Astrocyte of the cerebellum (primary cell): ENCODE measurements at regions not wholly inside any gene's neighbourhood (a gene's known extent, or its start where the extent isn't known, plus 50 kb on each side); places are given as distances from the start of the nearest gene placed in this dataset.

Experiments
- DNase-seq: peaks from one replicate; pipeline ENCODE4 v3.0.0-alpha.2; 2011; ENCODE audit warnings: low read depth
- H3K4me3 ChIP-seq: 2 replicates; pipeline ENCODE4 v1.5.1; 2011; ENCODE audit warnings: mild to moderate bottlenecking, low read depth, low read length, moderate library complexity
- in situ Hi-C: cut with HindIII; loops from 2 replicates; pipeline ENCODE4 v1.10.0; 2017; ENCODE audit warnings: low sequenced_read_pairs
- TF ChIP-seq, protein P1 (sequence below): IDR thresholded peaks from 2 replicates; pipeline ENCODE4 v1.5.1; 2012; ENCODE audit warnings: low read length, low read depth, moderate library complexity, mild to moderate bottlenecking; ENCODE audit errors: missing control alignments

GRCh38 chr15:26433818-26434217 is 339.0 kb downstream of the GABRB3 start:
- TF ChIP-seq, protein P1, sequence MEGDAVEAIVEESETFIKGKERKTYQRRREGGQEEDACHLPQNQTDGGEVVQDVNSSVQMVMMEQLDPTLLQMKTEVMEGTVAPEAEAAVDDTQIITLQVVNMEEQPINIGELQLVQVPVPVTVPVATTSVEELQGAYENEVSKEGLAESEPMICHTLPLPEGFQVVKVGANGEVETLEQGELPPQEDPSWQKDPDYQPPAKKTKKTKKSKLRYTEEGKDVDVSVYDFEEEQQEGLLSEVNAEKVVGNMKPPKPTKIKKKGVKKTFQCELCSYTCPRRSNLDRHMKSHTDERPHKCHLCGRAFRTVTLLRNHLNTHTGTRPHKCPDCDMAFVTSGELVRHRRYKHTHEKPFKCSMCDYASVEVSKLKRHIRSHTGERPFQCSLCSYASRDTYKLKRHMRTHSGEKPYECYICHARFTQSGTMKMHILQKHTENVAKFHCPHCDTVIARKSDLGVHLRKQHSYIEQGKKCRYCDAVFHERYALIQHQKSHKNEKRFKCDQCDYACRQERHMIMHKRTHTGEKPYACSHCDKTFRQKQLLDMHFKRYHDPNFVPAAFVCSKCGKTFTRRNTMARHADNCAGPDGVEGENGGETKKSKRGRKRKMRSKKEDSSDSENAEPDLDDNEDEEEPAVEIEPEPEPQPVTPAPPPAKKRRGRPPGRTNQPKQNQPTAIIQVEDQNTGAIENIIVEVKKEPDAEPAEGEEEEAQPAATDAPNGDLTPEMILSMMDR, result no peak
- in situ Hi-C loops, result no loop called here
- H3K4me3 ChIP-seq, result no peak overlapping the region
- DNase-seq, result no peak

DNA sequence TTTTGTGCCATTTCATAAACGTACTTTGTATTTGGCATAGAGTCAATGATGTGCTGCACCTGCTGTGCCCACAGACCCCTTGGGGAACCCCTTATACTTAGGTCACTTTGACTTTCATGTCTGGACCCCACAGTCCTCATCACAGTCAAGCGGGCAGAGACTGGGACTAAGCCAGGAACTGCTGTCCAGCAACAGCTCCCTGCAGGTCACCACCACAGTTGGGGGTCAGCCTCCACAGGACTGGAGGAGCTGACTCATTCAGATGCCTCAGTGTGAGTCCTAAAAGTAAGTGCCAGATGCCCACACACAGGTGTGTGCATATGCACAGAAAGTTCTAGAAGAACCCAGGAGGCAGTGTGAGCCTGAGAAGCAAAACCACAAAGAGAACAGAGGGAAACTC is 339.8 kb downstream of the GABRB3 start:
- TF ChIP-seq, protein P1, result no peak
- no peak for DNase-seq
- no peak overlapping the region for H3K4me3 ChIP-seq
- in situ Hi-C loops, result no loop called here

DNA sequence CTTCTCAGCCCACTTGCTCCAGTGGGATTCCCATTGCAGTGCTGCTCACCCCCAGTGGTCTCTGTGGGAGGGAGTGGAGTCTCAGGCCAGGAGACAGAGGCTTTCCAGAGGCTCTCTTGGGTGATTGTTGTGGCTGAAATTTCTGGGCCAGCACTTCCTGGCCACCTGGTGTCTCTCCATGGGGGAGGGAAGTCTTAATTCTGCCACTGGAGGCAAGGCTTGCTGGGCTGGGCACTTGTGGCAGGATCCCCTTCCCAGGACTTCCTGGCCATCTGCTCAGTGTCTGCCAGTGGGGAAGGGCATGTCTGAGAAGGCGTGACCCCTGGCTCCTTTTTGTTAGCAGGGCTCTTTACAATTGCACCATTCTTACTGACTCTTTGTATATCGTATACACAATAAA is 351.8 kb downstream of the GABRB3 start:
- H3K4me3 ChIP-seq, result no peak overlapping the region
- no peak for DNase-seq
- TF ChIP-seq, protein P1, result no peak
- in situ Hi-C loops, result no loop called here

DNA sequence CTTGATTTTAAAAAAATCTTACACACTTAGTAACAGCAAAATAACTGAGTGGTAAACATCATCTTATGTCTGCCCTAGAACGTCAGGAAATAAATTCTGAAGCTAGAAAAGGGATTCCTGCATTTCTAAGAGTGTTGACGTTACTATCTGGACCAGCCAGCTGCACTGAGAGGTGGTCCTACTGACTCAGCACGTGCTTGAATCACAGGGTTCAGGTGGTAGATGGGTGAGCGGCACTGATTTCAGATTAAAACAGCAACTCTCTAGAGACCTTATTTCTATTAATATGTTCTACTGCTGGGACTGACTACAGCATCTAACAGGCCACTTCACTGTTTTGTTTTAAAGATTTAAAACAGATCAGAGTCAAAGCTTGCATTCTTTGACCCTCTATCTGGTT is 377.2 kb downstream of the GABRB3 start:
- H3K4me3 ChIP-seq, result no peak overlapping the region
- in situ Hi-C loops, result loop anchor here (25.0 kb wide), 1 partner anchor 117 kb away; no protein-coding TSS in a partner anchor
- TF ChIP-seq, protein P1, result no peak
- DNase-seq, result no peak

- no peak for DNase-seq
- in situ Hi-C loops, result loop anchor here (25.0 kb wide), 1 partner anchor 118 kb away; no protein-coding TSS in a partner anchor
- TF ChIP-seq, protein P1, result no peak
- H3K4me3 ChIP-seq, result no peak overlapping the region
Measured at GRCh38 chr15:26394801-26395200, 378.1 kb downstream of the GABRB3 start.

GRCh38 chr15:26392956-26393355 is 379.9 kb downstream of the GABRB3 start:
- DNase-seq, result no peak
- no peak overlapping the region for H3K4me3 ChIP-seq
- in situ Hi-C loops, result loop anchor here (25.0 kb wide), 1 partner anchor 119 kb away; no protein-coding TSS in a partner anchor
- TF ChIP-seq, protein P1, result no peak
